Chondrocyte (in vitro differentiated cells): ENCODE measurements at regions not wholly inside any gene's neighbourhood (a gene's known extent, or its start where the extent isn't known, plus 50 kb on each side); places are given as distances from the start of the nearest gene placed in this dataset.

ENCODE experiments used
- DNase-seq: peaks from one replicate; pipeline ENCODE4 v3.0.0; 2021; ENCODE audit warnings: mixed read lengths, low spot score
- H3K27ac Mint-ChIP-seq: one replicate; pipeline ENCODE4 v1.8.0; 2021; ENCODE audit warnings: mild to moderate bottlenecking, moderate library complexity, mixed read lengths; ENCODE audit not compliant: unreplicated experiment
- H3K27me3 Mint-ChIP-seq: 2 replicates; pipeline ENCODE4 v1.8.0; 2021; ENCODE audit warnings: low read depth, mixed read lengths
- H3K36me3 Mint-ChIP-seq: 2 replicates; pipeline ENCODE4 v1.8.0; 2021; ENCODE audit warnings: low read depth, mixed read lengths
- H3K4me1 Mint-ChIP-seq: 2 replicates; pipeline ENCODE4 v1.8.0; 2021; ENCODE audit warnings: low read depth, mild to moderate bottlenecking, mixed read lengths
- H3K4me3 Mint-ChIP-seq: one replicate; pipeline ENCODE4 v1.8.0; 2021; ENCODE audit warnings: mild to moderate bottlenecking, moderate library complexity, mixed read lengths; ENCODE audit not compliant: unreplicated experiment
- H3K9me3 Mint-ChIP-seq: 2 replicates; pipeline ENCODE4 v1.8.0; 2021; ENCODE audit warnings: low read depth, mixed read lengths
- CTCF ChIP-seq: fragments of 200-600 bp; sonication (generic); IDR thresholded peaks from 2 replicates; pipeline ENCODE4 v1.5.0; 2021; ENCODE audit warnings: antibody characterized with exemption, mild to moderate bottlenecking, moderate library complexity

GRCh38 chr5:59943452-59944113 lies 50.1 kb upstream of the PDE4D start:
- TF ChIP-seq CTCF: no peak
- Mint-ChIP-seq H3K27ac (no peak overlapping the region), H3K36me3 (no peaks in the 10 kb centered on the region), H3K9me3 (no peaks in the 10 kb centered on the region), H3K27me3 (peaks cover 6% of the 10 kb centered on the region), H3K4me1 (no peaks in the 10 kb centered on the region), H3K4me3 (no peak overlapping the region)
- no peak for DNase-seq
